Neural progenitor cell (in vitro differentiated cells): ENCODE measurements at regions not wholly inside any gene's neighbourhood (a gene's known extent, or its start where the extent isn't known, plus 50 kb on each side); places are given as distances from the start of the nearest gene placed in this dataset.

ENCODE experiments used
- CTCF ChIP-seq: fragments of 200-600 bp; sonication (generic); IDR thresholded peaks from 2 replicates; pipeline ENCODE4 v1.5.1; 2017; ENCODE audit warnings: antibody characterized with exemption, mild to moderate bottlenecking
- EZH2 ChIP-seq: fragments of 200-600 bp; sonication (generic); IDR thresholded peaks from 2 replicates; pipeline ENCODE4 v1.6.1; 2017; ENCODE audit warnings: antibody characterized with exemption, mild to moderate bottlenecking, moderate library complexity
- EZH2phosphoT487 ChIP-seq: fragments of 200-600 bp; sonication (generic); IDR thresholded peaks from 2 replicates; pipeline ENCODE4 v1.6.1; 2017; ENCODE audit warnings: antibody characterized with exemption

GRCh38 chr14:43903209-43903608 is 603.9 kb downstream of the FSCB start:
- TF ChIP-seq CTCF (no peak), EZH2phosphoT487 (no peak), EZH2 (no peak)
